Stimulated activated CD4-positive, alpha-beta T cell treated with anti-CD3 and anti-CD28 coated beads, TNF-alpha, amount 100 ng/mL, for 4 hours (primary cell): ENCODE measurements at regions not wholly inside any gene's neighbourhood (a gene's known extent, or its start where the extent isn't known, plus 50 kb on each side); places are given as distances from the start of the nearest gene placed in this dataset.
"Not testable (repeated sequence)": the region's sequence is repeated elsewhere in the genome, so short reads cannot be mapped to it uniquely, and the experiment has no call there.

Experiments used
- DNase-seq, 3 experiments: peaks; one replicate each; pipeline ENCODE4 v3.0.0-alpha.2; 2020; ENCODE audit warnings: low read depth in 3 of 3

- no peak for DNase-seq
Measured at GRCh38 chr15:91356083-91356482, 256.0 kb downstream of the SV2B start.

GRCh38 chr15:91357011-91357410 lies 257.0 kb downstream of the SV2B start:
- no peak for DNase-seq

GRCh38 chr15:91357486-91357885 lies 257.4 kb downstream of the SV2B start:
- DNase-seq = no peak

GRCh38 chr15:91358405-91358804 lies 258.3 kb downstream of the SV2B start:
- no peak for DNase-seq

- not testable (repeated sequence) for DNase-seq
Measured at GRCh38 chr15:91361696-91362095, 261.6 kb downstream of the SV2B start.

GRCh38 chr15:91366111-91366510 lies 266.1 kb downstream of the SV2B start:
- no peak for DNase-seq

GRCh38 chr15:91368611-91369010 lies 268.6 kb downstream of the SV2B start:
- DNase-seq = no peak

GRCh38 chr15:91369823-91370222 lies 269.8 kb downstream of the SV2B start:
- DNase-seq = no peak

- DNase-seq = not testable (repeated sequence)
Measured at GRCh38 chr15:91371345-91371744, 271.3 kb downstream of the SV2B start.

- no peak for DNase-seq
Measured at GRCh38 chr15:91374336-91374735, 274.3 kb downstream of the SV2B start.

GRCh38 chr15:91376038-91376437 lies 276.0 kb downstream of the SV2B start:
- no peak for DNase-seq

- DNase-seq = no peak
Measured at GRCh38 chr15:91380114-91380513, 280.1 kb downstream of the SV2B start.

- no peak for DNase-seq
Measured at GRCh38 chr15:91383532-91383931, 283.5 kb downstream of the SV2B start.

- DNase-seq = no peak
Measured at GRCh38 chr15:91384189-91384730, 284.2 kb downstream of the SV2B start.

- DNase-seq = no peak
Measured at GRCh38 chr15:91385311-91385710, 285.3 kb downstream of the SV2B start.

GRCh38 chr15:91393186-91393585 lies 293.1 kb downstream of the SV2B start:
- no peak for DNase-seq

- no peak for DNase-seq
Measured at GRCh38 chr15:91400481-91400880, 300.4 kb downstream of the SV2B start.

- DNase-seq = no peak
Measured at GRCh38 chr15:91407269-91407889, 307.3 kb downstream of the SV2B start.

- no peak for DNase-seq
Measured at GRCh38 chr15:91408476-91409076, 308.5 kb downstream of the SV2B start.

- DNase-seq = no peak
Measured at GRCh38 chr15:91409387-91409786, 309.3 kb downstream of the SV2B start.

- DNase-seq = no peak
Measured at GRCh38 chr15:91411586-91411985, 311.5 kb downstream of the SV2B start.

GRCh38 chr15:91412138-91412928 lies 312.3 kb downstream of the SV2B start:
- DNase-seq = no peak

GRCh38 chr15:91413142-91413541 lies 313.1 kb downstream of the SV2B start:
- DNase-seq = no peak
